ENCODE measurements at regions not wholly inside any gene's neighbourhood (a gene's known extent, or its start where the extent isn't known, plus 50 kb on each side); places are given as distances from the start of the nearest gene placed in this dataset.

DNA sequence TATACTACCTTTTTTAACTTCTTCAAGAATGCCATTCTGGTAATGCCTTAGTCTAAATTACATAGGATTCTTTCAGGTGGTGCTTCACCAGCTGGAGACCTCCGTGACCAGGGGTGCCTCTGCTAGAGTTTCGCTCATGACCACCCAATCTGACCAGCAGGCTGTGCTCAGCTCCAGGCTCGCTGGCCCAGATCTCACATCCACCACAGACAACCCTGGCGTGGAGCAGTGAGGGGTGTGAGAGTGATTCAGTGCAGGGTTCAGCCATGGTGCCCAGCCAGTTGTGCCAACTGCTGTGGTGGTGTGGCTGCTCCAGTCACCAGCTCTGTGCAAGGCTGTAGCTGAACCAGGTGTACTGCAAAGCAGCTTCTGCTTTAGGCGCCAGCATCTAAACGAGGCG lies 198.6 kb downstream of the MMUT start:
- Histone ChIP-seq H3K36me3 (ENCODE audit: insufficient read depth, low read length) (no peaks in the 10 kb centered on the region), H3K4me1 (ENCODE audit: insufficient read depth, low read length, severe bottlenecking) (no peaks in the 10 kb centered on the region), H3K4me3 (ENCODE audit: low read depth, low read length, poor library complexity, severe bottlenecking) (no peak overlapping the region), H2AFZ (ENCODE audit: low read length) (no peak overlapping the region), H3K9ac (ENCODE audit: low read length) (no peak overlapping the region), H3K79me2 (ENCODE audit: insufficient read depth, low read length) (no peaks in the 10 kb centered on the region), H3K4me2 (ENCODE audit: low read length) (no peak overlapping the region), H3K27ac (ENCODE audit: low read depth, low read length, poor library complexity, severe bottlenecking) (no peak overlapping the region), H3K9me3 (ENCODE audit: low read length) (no peaks in the 10 kb centered on the region), H3K27me3 (ENCODE audit: insufficient read depth, low read length) (no peaks in the 10 kb centered on the region), H3F3A (ENCODE audit: insufficient read depth, low read length) (no peaks in the 10 kb centered on the region), H3K9me2 (ENCODE audit: low read depth, low read length) (no peaks in the 10 kb centered on the region), H4K20me1 (ENCODE audit: insufficient read depth, low read length) (no peaks in the 10 kb centered on the region)
- TF ChIP-seq, protein P1, sequence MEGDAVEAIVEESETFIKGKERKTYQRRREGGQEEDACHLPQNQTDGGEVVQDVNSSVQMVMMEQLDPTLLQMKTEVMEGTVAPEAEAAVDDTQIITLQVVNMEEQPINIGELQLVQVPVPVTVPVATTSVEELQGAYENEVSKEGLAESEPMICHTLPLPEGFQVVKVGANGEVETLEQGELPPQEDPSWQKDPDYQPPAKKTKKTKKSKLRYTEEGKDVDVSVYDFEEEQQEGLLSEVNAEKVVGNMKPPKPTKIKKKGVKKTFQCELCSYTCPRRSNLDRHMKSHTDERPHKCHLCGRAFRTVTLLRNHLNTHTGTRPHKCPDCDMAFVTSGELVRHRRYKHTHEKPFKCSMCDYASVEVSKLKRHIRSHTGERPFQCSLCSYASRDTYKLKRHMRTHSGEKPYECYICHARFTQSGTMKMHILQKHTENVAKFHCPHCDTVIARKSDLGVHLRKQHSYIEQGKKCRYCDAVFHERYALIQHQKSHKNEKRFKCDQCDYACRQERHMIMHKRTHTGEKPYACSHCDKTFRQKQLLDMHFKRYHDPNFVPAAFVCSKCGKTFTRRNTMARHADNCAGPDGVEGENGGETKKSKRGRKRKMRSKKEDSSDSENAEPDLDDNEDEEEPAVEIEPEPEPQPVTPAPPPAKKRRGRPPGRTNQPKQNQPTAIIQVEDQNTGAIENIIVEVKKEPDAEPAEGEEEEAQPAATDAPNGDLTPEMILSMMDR (IDR thresholded peaks at IDR 0.05; ENCODE audit: low read length) = no peak
- TF ChIP-seq EZH2 (IDR thresholded peaks at IDR 0.05; ENCODE audit: borderline replicate concordance, low read length) = no peak

DNA sequence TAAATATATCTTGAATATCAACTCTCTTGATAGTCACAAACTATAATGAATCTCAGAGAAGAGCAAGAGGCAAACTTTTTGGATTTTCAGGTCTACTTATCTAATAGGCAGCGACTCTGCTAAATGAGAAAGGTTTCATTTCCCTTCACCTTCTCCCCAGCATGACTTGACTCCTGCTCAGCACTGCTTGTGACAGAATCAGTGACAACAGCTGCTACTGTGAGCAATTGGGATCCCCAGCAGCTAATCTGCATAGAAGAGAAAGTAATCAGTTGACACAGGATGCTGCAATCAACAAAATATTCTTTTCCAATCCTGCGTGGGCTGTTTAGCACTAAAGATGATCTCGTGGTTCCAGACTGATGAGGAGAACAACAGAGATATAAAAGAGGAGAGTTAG lies 205.5 kb downstream of the MMUT start:
- Histone ChIP-seq H4K20me1 (ENCODE audit: insufficient read depth, low read length) (no peaks in the 10 kb centered on the region), H3K4me3 (ENCODE audit: low read depth, low read length, poor library complexity, severe bottlenecking) (no peak overlapping the region), H3K4me2 (ENCODE audit: low read length) (no peak overlapping the region), H3K9me3 (ENCODE audit: low read length) (no peaks in the 10 kb centered on the region), H3K79me2 (ENCODE audit: insufficient read depth, low read length) (no peaks in the 10 kb centered on the region), H3K9ac (ENCODE audit: low read length) (no peak overlapping the region), H3K27ac (ENCODE audit: low read depth, low read length, poor library complexity, severe bottlenecking) (no peak overlapping the region), H2AFZ (ENCODE audit: low read length) (no peak overlapping the region), H3K9me2 (ENCODE audit: low read depth, low read length) (no peaks in the 10 kb centered on the region), H3F3A (ENCODE audit: insufficient read depth, low read length) (no peaks in the 10 kb centered on the region), H3K27me3 (ENCODE audit: insufficient read depth, low read length) (no peaks in the 10 kb centered on the region), H3K4me1 (ENCODE audit: insufficient read depth, low read length, severe bottlenecking) (no peaks in the 10 kb centered on the region), H3K36me3 (ENCODE audit: insufficient read depth, low read length) (no peaks in the 10 kb centered on the region)
- TF ChIP-seq EZH2 (IDR thresholded peaks at IDR 0.05; ENCODE audit: borderline replicate concordance, low read length) = no peak
- TF ChIP-seq, protein P1 (IDR thresholded peaks at IDR 0.05; ENCODE audit: low read length) = no peak

DNA sequence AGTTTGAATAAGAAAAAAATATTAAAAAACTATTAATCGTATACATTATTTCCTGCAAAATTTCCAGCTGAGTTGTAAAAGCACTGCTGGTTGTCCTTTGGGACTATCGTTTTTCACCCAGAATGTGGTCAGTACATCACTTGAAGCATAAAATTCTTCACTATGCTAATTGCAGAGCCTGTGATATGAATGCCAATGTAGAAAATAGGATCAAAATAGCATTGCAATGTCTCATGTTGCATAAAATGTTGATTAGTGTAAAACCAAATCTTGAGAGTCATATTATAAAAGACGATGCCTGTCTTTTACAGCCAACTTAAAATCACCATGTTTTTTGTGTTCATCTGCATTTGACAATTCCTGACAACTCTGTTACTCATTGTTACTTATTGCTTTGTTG lies 207.7 kb downstream of the MMUT start:
- Histone ChIP-seq H4K20me1 (ENCODE audit: insufficient read depth, low read length) (no peaks in the 10 kb centered on the region), H3K27me3 (ENCODE audit: insufficient read depth, low read length) (no peaks in the 10 kb centered on the region)

More for the DNA sequence above, 207.7 kb downstream of the MMUT start:
- no peaks in the 10 kb centered on the region for H3F3A ChIP-seq (ENCODE audit: insufficient read depth, low read length)
- no peak overlapping the region for H3K27ac ChIP-seq (ENCODE audit: low read depth, low read length, poor library complexity, severe bottlenecking)
- H3K4me2 ChIP-seq (ENCODE audit: low read length) = no peak overlapping the region
- TF ChIP-seq, protein P1 (IDR thresholded peaks at IDR 0.05; ENCODE audit: low read length) = no peak
- TF ChIP-seq EZH2 (IDR thresholded peaks at IDR 0.05; ENCODE audit: borderline replicate concordance, low read length) = no peak
- no peaks in the 10 kb centered on the region for H3K36me3 ChIP-seq (ENCODE audit: insufficient read depth, low read length)
- no peaks in the 10 kb centered on the region for H3K9me2 ChIP-seq (ENCODE audit: low read depth, low read length)
- H3K79me2 ChIP-seq (ENCODE audit: insufficient read depth, low read length) = no peaks in the 10 kb centered on the region
- no peaks in the 10 kb centered on the region for H3K4me1 ChIP-seq (ENCODE audit: insufficient read depth, low read length, severe bottlenecking)
- no peak overlapping the region for H2AFZ ChIP-seq (ENCODE audit: low read length)
- no peak overlapping the region for H3K4me3 ChIP-seq (ENCODE audit: low read depth, low read length, poor library complexity, severe bottlenecking)
- no peak overlapping the region for H3K9ac ChIP-seq (ENCODE audit: low read length)
- no peaks in the 10 kb centered on the region for H3K9me3 ChIP-seq (ENCODE audit: low read length)

Data from OCI-LY1 (cell line).